Prostate gland (tissue), 2 donors: ENCODE measurements at regions not wholly inside any gene's neighbourhood (a gene's known extent, or its start where the extent isn't known, plus 50 kb on each side); places are given as distances from the start of the nearest gene placed in this dataset.

Experiments
- POLR2A ChIP-seq: fragments of 450-650 bp; IDR thresholded peaks from one replicate; pipeline ENCODE4 v1.6.1; 2016; ENCODE audit warnings: antibody characterized with exemption, mild to moderate bottlenecking
- TF ChIP-seq, protein P1 (sequence below), 4 experiments: fragments of 200-600 bp in 2 of 4; fragments of 450-650 bp in 2 of 4; sonication (generic) in 2 of 4; IDR thresholded peaks; 1 replicate in 3 of 4; 2 replicates in 1 of 4; pipeline ENCODE4 v1.5.1; 2016 to 2019; ENCODE audit warnings: antibody characterized with exemption in 4 of 4, mild to moderate bottlenecking in 2 of 4, moderate library complexity in 2 of 4

DNA sequence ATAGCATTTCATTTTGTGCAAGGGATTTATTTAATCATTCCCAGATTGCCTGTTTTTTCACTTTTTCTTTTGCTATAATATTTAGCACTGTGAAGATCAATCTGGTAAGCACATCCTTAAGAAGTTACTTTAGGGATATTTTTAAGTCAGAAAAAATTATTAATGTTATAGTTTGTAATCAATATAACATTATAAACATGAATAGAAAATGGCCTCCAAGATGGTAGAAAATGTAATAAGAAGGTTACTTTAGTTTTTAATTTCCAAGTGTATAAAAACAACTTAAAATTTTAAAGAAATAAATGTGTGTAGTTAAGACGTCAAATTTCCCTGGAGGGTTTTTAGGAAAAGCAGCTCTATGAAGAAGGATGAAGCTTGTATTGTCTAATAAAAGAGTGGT, 81.9 kb upstream of the SERPINE2 start:
- TF ChIP-seq, protein P1, sequence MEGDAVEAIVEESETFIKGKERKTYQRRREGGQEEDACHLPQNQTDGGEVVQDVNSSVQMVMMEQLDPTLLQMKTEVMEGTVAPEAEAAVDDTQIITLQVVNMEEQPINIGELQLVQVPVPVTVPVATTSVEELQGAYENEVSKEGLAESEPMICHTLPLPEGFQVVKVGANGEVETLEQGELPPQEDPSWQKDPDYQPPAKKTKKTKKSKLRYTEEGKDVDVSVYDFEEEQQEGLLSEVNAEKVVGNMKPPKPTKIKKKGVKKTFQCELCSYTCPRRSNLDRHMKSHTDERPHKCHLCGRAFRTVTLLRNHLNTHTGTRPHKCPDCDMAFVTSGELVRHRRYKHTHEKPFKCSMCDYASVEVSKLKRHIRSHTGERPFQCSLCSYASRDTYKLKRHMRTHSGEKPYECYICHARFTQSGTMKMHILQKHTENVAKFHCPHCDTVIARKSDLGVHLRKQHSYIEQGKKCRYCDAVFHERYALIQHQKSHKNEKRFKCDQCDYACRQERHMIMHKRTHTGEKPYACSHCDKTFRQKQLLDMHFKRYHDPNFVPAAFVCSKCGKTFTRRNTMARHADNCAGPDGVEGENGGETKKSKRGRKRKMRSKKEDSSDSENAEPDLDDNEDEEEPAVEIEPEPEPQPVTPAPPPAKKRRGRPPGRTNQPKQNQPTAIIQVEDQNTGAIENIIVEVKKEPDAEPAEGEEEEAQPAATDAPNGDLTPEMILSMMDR (IDR thresholded peaks at IDR 0.05) = no peak
- TF ChIP-seq POLR2A = no peak
